Heart left ventricle (tissue), 16 donors: ENCODE measurements at regions not wholly inside any gene's neighbourhood (a gene's known extent, or its start where the extent isn't known, plus 50 kb on each side); places are given as distances from the start of the nearest gene placed in this dataset.
A peak's percentile ranks its signal among the peaks of the same experiment; 100 is the strongest.

Experiments used
- ATAC-seq, 4 donors: fragments of 200-7000 bp; cut with Tn5 transposase; one replicate each; pipeline ENCODE4 v1.9.1; 2020 to 2022; ENCODE audit warnings: moderate library complexity in 4 of 4, mild to moderate bottlenecking in 3 of 4, moderate number of reproducible peaks in 1 of 4
- DNase-seq, 5 donors: peaks; one replicate each; pipeline ENCODE4 v3.0.0-alpha.2; 2020
- H3K27ac ChIP-seq, 12 donors: fragments of 200-600 bp; sonication (generic) in 4 of 12; one replicate each; pipeline versions ENCODE4 v1.5.0 to v1.8.0; 2016 to 2022; ENCODE audit warnings: mild to moderate bottlenecking in 2 of 12
- H3K27me3 ChIP-seq, 9 donors: fragments of 200-600 bp; sonication (generic) in 2 of 9; one replicate each; pipeline versions ENCODE4 v1.5.1 to v1.8.0; 2016 to 2022; ENCODE audit warnings: mild to moderate bottlenecking in 3 of 9
- H3K36me3 ChIP-seq, 9 donors: fragments of 200-600 bp; sonication (generic) in 2 of 9; one replicate each; pipeline versions ENCODE4 v1.5.0 to v1.8.0; 2018 to 2022; ENCODE audit warnings: mild to moderate bottlenecking in 2 of 9
- H3K4me1 ChIP-seq, 12 donors: fragments of 200-600 bp; sonication (generic) in 4 of 12; one replicate each; pipeline versions ENCODE4 v1.5.0 to v1.8.0; 2016 to 2022; ENCODE audit warnings: mild to moderate bottlenecking in 3 of 12
- H3K4me3 ChIP-seq, 12 donors: fragments of 200-600 bp; sonication (generic) in 4 of 12; one replicate each; pipeline versions ENCODE4 v1.5.0 to v1.8.0; 2017 to 2022; ENCODE audit warnings: mild to moderate bottlenecking in 9 of 12, moderate library complexity in 4 of 12
- H3K9me3 ChIP-seq, 12 donors: fragments of 200-600 bp; sonication (generic) in 4 of 12; one replicate each; pipeline versions ENCODE4 v1.5.0 to v1.8.0; 2016 to 2022; ENCODE audit warnings: mild to moderate bottlenecking in 1 of 12
- POLR2A ChIP-seq, 2 donors: fragments of 450-650 bp; IDR thresholded peaks; one replicate each; pipeline ENCODE4 v1.6.1; 2017; ENCODE audit warnings: antibody characterized with exemption in 2 of 2, mild to moderate bottlenecking in 2 of 2, moderate library complexity in 2 of 2
- WGBS, 4 donors: extraction: QIAGEN DNeasy Blood & Tissue Kit in 2 of 4; methylation state at CpG; one replicate each; pipeline versions ENCODE4 v1.1.5 to v1.1.7; 2013 to 2018; 5-methylcytosine and 5-hydroxymethylcytosine counted together
- intact Hi-C, 10 donors: fragments of 100-400 bp; cut with DNase I; formaldehyde crosslinking; loops; one replicate each; pipeline versions ENCODE4 v1.11.1 to v1.14.2; 2022
- TF ChIP-seq, protein P1 (sequence below), 12 donors: fragments of 200-600 bp; sonication (generic) in 4 of 12; IDR thresholded peaks; one replicate each; pipeline versions ENCODE4 v1.5.0 to v1.8.0; 2018 to 2022; ENCODE audit warnings: antibody characterized with exemption in 12 of 12, mild to moderate bottlenecking in 5 of 12
- donor health status: ischemic (EF 13 %, LVEDD 7.1; RV severe dilation, severe dysfunction).
- donor health status: healthy with polysubstance abuse.
- donor health status: DM: no; HTN: yes; CAD: no.
- donor health status: DM: no; HTN: no; CAD: no.
- donor health status: ischemic (EF 25% LVEDD 6.9; RV normal size, moderate dysfunction).
- donor health status: ischemic (EF 25% LVEDD 5.7; RV mildly dilated, moderate dysfunction).
- donor health status: healthy.
- donor health status: DM: yes; HTN: yes; CAD: no.
- donor health status: ischemic (EF 35%, LVEDD 5.7; RV mildly dilated, moderate dysfunction).
- donor health status: nonischemic (EF 11% LVEDD 7.7; RV severe dilation, severe dysfunction).
- donor health status: DM: yes; HTN: yes; CAD: no.
- donor health status: PGD.
- donor health status: ischemic (EF 29% LVEDD 5.4; RV normal size, mild dysfunction).
- donor health status: nonischemic (EF 23%, LVEDD 6.1; RV moderate dilation, normal function).

DNA sequence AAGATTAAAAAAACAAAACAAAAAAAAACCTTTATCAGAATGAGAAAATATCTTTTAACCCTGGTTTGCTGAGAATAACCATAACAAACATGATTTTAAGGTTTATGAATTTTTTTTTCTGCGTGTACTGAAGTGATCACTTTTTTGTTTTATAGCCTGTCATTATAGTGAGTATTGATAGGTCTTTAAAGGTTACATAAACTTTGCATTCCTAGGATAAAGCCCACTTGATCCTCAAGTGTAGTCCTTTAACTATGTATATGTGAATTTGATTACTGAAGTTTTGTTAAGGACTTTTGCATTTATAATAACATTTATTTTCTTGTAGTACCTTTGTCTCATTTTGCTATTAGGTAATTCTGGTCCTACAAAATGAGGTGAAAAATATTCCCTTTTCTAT, 709.8 kb upstream of the PCDH20 start:
- H3K27ac ChIP-seq, result no peak overlapping the region
- H3K4me1 ChIP-seq, result no peaks in the 10 kb centered on the region
- H3K4me3 ChIP-seq, result no peak overlapping the region
- intact Hi-C loops, result no loop called here
- no peaks in the 10 kb centered on the region for H3K9me3 ChIP-seq
- H3K36me3 ChIP-seq, result no peaks in the 10 kb centered on the region
- no peak for DNase-seq
- ATAC-seq, result no peak
- TF ChIP-seq POLR2A (IDR thresholded peaks at IDR 0.05), result no peak
- TF ChIP-seq, protein P1, sequence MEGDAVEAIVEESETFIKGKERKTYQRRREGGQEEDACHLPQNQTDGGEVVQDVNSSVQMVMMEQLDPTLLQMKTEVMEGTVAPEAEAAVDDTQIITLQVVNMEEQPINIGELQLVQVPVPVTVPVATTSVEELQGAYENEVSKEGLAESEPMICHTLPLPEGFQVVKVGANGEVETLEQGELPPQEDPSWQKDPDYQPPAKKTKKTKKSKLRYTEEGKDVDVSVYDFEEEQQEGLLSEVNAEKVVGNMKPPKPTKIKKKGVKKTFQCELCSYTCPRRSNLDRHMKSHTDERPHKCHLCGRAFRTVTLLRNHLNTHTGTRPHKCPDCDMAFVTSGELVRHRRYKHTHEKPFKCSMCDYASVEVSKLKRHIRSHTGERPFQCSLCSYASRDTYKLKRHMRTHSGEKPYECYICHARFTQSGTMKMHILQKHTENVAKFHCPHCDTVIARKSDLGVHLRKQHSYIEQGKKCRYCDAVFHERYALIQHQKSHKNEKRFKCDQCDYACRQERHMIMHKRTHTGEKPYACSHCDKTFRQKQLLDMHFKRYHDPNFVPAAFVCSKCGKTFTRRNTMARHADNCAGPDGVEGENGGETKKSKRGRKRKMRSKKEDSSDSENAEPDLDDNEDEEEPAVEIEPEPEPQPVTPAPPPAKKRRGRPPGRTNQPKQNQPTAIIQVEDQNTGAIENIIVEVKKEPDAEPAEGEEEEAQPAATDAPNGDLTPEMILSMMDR (IDR thresholded peaks at IDR 0.05), result no peak
- 73 to 87% (median 86%) methylated on average over 1 of the region's 1 CpG for WGBS, 4 donors
- H3K27me3 ChIP-seq, result no peaks in the 10 kb centered on the region

DNA sequence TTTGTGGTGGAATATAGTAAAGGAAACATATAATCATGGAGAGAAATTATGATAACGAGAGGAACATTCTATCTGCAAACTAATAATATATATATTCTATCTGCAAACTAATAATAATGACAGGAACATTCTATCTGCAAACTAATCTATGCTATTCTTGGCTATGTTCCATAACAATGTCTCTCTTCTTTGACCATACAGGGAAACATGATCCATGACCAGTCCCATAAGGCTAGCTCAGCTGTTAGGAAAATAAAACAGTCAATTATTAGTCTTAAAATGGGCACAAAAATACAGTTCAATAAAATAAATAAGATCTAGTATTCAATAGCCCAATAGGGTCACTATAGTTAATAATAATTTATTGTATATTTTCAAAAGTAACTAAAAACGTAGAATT, 707.8 kb upstream of the PCDH20 start:
- no peak for DNase-seq
- no peak for TF ChIP-seq POLR2A (IDR thresholded peaks at IDR 0.05)
- TF ChIP-seq, protein P1 (IDR thresholded peaks at IDR 0.05), result no peak
- ATAC-seq, result no peak
- H3K27me3 ChIP-seq, result no peaks in the 10 kb centered on the region
- H3K27ac ChIP-seq, result no peak overlapping the region
- no peaks in the 10 kb centered on the region for H3K4me1 ChIP-seq
- no peaks in the 10 kb centered on the region for H3K9me3 ChIP-seq
- no peaks in the 10 kb centered on the region for H3K36me3 ChIP-seq
- intact Hi-C loops, result no loop called here
- no peak overlapping the region for H3K4me3 ChIP-seq
- 56 to 67% (median 63%) methylated on average over 2 of the region's 2 CpGs for WGBS, 4 donors

DNA sequence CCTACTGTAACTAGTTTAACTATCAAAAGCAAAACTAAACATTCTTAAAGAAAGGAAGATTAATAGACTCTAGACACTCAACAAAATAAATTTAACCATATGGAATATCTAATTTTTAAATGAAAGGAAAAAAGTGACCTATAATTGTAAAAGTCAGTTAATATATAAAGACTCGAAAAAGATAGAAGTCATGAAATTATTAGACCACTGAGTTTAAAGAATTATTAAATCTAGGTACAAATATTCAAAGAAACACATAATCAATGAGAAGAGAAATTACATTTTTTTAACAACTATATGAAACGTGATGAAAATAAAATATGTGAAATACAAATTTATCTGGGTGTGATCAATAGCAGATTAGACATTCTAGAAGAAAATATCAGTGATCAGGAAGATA, 706.8 kb upstream of the PCDH20 start:
- no peak overlapping the region for H3K4me3 ChIP-seq
- no peak for DNase-seq
- intact Hi-C loops, result no loop called here
- H3K27me3 ChIP-seq, result no peaks in the 10 kb centered on the region
- ATAC-seq, result no peak
- no peaks in the 10 kb centered on the region for H3K9me3 ChIP-seq
- no peak overlapping the region for H3K27ac ChIP-seq
- WGBS, 4 donors, result 56 to 77% (median 72%) methylated on average over 2 of the region's 2 CpGs
- no peak for TF ChIP-seq POLR2A (IDR thresholded peaks at IDR 0.05)
- no peaks in the 10 kb centered on the region for H3K36me3 ChIP-seq
- H3K4me1 ChIP-seq, result no peaks in the 10 kb centered on the region

DNA sequence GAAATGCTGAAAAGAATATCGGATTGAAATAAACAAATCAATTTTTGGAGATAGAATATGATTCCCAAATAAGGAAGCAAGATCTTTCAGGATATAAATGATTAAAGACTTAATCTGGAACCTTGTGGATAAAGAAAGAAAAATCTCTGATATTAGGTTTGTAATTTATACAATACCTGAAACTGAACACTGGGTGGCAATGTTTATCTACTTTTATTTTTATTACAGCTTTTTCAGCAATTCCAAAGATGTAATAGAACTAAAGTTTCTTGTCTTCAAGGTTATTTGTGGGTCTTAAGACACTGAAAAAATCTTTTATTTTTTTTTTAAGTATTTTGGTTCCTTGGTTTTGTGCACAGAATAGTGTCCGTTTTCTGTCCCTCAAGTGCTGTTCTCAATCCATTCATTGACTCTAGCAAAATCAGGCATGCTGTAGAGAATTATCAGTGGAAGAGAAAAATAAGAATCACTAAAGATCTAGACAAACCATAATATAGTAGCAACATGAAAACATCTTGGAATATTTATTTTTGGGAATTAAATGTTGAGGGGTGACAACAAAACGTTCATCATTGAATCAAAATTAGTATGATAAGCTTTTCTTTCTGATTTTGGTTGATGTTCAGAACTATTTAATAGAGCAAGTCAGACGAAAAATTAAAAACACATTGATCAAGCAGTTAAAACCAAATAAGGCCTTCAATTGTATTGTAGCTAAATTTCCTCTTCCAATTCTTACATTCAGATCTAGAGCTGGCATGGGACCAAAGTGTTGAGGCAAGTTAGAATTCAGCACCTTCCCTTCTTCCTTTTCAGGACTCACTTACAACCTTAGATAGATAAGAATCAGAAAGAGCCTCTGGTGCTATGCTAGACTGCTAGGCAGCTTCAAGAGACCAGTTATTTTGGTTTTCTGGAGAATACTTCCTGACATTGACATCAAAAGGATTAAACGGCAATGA, 704.4 kb upstream of the PCDH20 start:
- ATAC-seq (no peak), DNase-seq (no peak)
- Histone ChIP-seq H3K27ac (no peak overlapping the region), H3K36me3 (no peaks in the 10 kb centered on the region), H3K9me3 (no peaks in the 10 kb centered on the region), H3K4me3 (no peak overlapping the region), H3K27me3 (no peaks in the 10 kb centered on the region), H3K4me1 (no peaks in the 10 kb centered on the region)
- WGBS, 4 donors, result 46 to 50% (median 47%) methylated on average over 5 of the region's 5 CpGs
- no peak for TF ChIP-seq POLR2A (IDR thresholded peaks at IDR 0.05)
- TF ChIP-seq, protein P1 (IDR thresholded peaks at IDR 0.05), result peak in 8 of 12 donors; percentile 8 to 53 (median 40)
- intact Hi-C loops, result no loop called here
